Body of pancreas (tissue), 4 donors: ENCODE measurements at regions not wholly inside any gene's neighbourhood (a gene's known extent, or its start where the extent isn't known, plus 50 kb on each side); places are given as distances from the start of the nearest gene placed in this dataset.

Experiments
- ATAC-seq: fragments of 150-250 bp; one replicate; pipeline ENCODE4 v1.9.1; 2016
- DNase-seq, 4 donors: peaks; one replicate each; pipeline ENCODE4 v3.0.0-alpha.2; 2019
- H3K27ac ChIP-seq, 4 donors: fragments of 200-600 bp; sonication (generic); 1 replicate in 3 of 4; 2 replicates in 1 of 4; pipeline versions ENCODE4 v1.5.1 to v1.6.1; 2016 to 2019; ENCODE audit warnings: mild to moderate bottlenecking in 1 of 4, mixed read lengths in 1 of 4, moderate library complexity in 1 of 4
- H3K27me3 ChIP-seq, 2 donors: fragments of 200-600 bp; sonication (generic); one replicate each; pipeline ENCODE4 v1.6.0; 2016; ENCODE audit warnings: mild to moderate bottlenecking in 1 of 2
- H3K36me3 ChIP-seq, 2 donors: fragments of 200-600 bp; sonication (generic); replicated peaks in 1 of 2; 2 replicates each; pipeline ENCODE4 v1.5.1; 2016; ENCODE audit warnings: low read depth in 2 of 2; ENCODE audit not compliant: insufficient read depth in 1 of 2
- H3K4me1 ChIP-seq: fragments of 200-600 bp; sonication (generic); one replicate; pipeline ENCODE4 v1.6.0; 2016
- H3K4me3 ChIP-seq, 2 donors: fragments of 200-600 bp; sonication (generic); 1 replicate in 1 of 2; 2 replicates in 1 of 2; pipeline ENCODE4 v1.5.1; 2016 to 2019
- H3K9me3 ChIP-seq, 3 donors: fragments of 200-600 bp; sonication (generic); 1 replicate in 2 of 3; 2 replicates in 1 of 3; pipeline ENCODE4 v1.5.1; 2016
- CTCF ChIP-seq, 7 experiments: fragments of 450-650 bp in 4 of 7; fragments of 200-600 bp in 3 of 7; sonication (generic) in 3 of 7; IDR thresholded peaks; one replicate each; pipeline ENCODE4 v1.5.1; 2016 to 2019; ENCODE audit warnings: antibody characterized with exemption in 7 of 7
- POLR2A ChIP-seq, 3 donors: fragments of 450-650 bp; IDR thresholded peaks; one replicate each; pipeline ENCODE4 v1.6.1; 2016; ENCODE audit warnings: antibody characterized with exemption in 3 of 3, mild to moderate bottlenecking in 2 of 3
- WGBS, 2 donors: methylation state at CpG; one replicate each; pipeline ENCODE4 v1.1.5; 2017; 5-methylcytosine and 5-hydroxymethylcytosine counted together
- intact Hi-C: fragments of 100-400 bp; cut with DNase I; formaldehyde crosslinking; loops from one replicate; pipeline ENCODE4 v1.15.1; 2023

- Histone ChIP-seq H3K9me3 (no peaks in the 10 kb centered on the region), H3K36me3 (no peaks in the 10 kb centered on the region), H3K27ac (no peak overlapping the region), H3K4me1 (no peaks in the 10 kb centered on the region), H3K4me3 (no peak overlapping the region), H3K27me3 (no peaks in the 10 kb centered on the region)
- DNase-seq: no peak
- WGBS, 2 donors: 51 to 60% methylated on average over 5 of the region's 5 CpGs
- no peak for ATAC-seq
- intact Hi-C loops: no loop called here
- TF ChIP-seq CTCF (IDR thresholded peaks at IDR 0.05) (no peak), POLR2A (IDR thresholded peaks at IDR 0.05) (no peak)
Observed at GRCh38 chr14:98701377-98701776, 570.6 kb downstream of the BCL11B start.

- WGBS, 2 donors: 9 to 12% methylated on average over 3 of the region's 3 CpGs
- DNase-seq: peak in 2 of 4 donors; percentile 6
Observed at GRCh38 chr14:98704441-98704840, 567.6 kb downstream of the BCL11B start.

GRCh38 chr14:98705871-98706300 is 566.1 kb downstream of the BCL11B start:
- intact Hi-C loops: no loop called here
- no peaks in the 10 kb centered on the region for H3K9me3 ChIP-seq
- no peak for DNase-seq
- no peaks in the 10 kb centered on the region for H3K27me3 ChIP-seq
- 40 to 41% methylated on average over 7 of the region's 7 CpGs for WGBS, 2 donors
- TF ChIP-seq POLR2A (IDR thresholded peaks at IDR 0.05): no peak
- no peak for TF ChIP-seq CTCF (IDR thresholded peaks at IDR 0.05)
- no peaks in the 10 kb centered on the region for H3K4me1 ChIP-seq
- no peaks in the 10 kb centered on the region for H3K36me3 ChIP-seq
- H3K4me3 ChIP-seq: no peak overlapping the region
- ATAC-seq: no peak
- H3K27ac ChIP-seq: no peak overlapping the region

More at GRCh38 chr14:98704441-98704840, 567.6 kb downstream of the BCL11B start:
- H3K9me3 ChIP-seq: no peaks in the 10 kb centered on the region
- ATAC-seq: no peak
- H3K36me3 ChIP-seq: no peaks in the 10 kb centered on the region
- intact Hi-C loops: no loop called here
- H3K27me3 ChIP-seq: no peaks in the 10 kb centered on the region
- no peak overlapping the region for H3K4me3 ChIP-seq
- no peak overlapping the region for H3K27ac ChIP-seq
- no peaks in the 10 kb centered on the region for H3K4me1 ChIP-seq
- TF ChIP-seq CTCF (IDR thresholded peaks at IDR 0.05): no peak

- WGBS, 2 donors: 69 to 70% methylated on average over 7 of the region's 7 CpGs
- ATAC-seq (no peak), DNase-seq (no peak)
- intact Hi-C loops: no loop called here
- TF ChIP-seq POLR2A (IDR thresholded peaks at IDR 0.05) (no peak), CTCF (IDR thresholded peaks at IDR 0.05) (no peak)
- H3K4me1 ChIP-seq: no peaks in the 10 kb centered on the region
- H3K4me3 ChIP-seq: no peak overlapping the region
- H3K27ac ChIP-seq: no peak overlapping the region
- no peaks in the 10 kb centered on the region for H3K9me3 ChIP-seq
- H3K36me3 ChIP-seq: no peaks in the 10 kb centered on the region
- no peaks in the 10 kb centered on the region for H3K27me3 ChIP-seq
Observed at GRCh38 chr14:98707522-98707921, 564.5 kb downstream of the BCL11B start.

GRCh38 chr14:98708555-98708954 is 563.4 kb downstream of the BCL11B start:
- intact Hi-C loops: no loop called here
- Histone ChIP-seq H3K4me1 (no peaks in the 10 kb centered on the region), H3K27me3 (no peaks in the 10 kb centered on the region), H3K27ac (no peak overlapping the region), H3K4me3 (no peak overlapping the region), H3K9me3 (no peaks in the 10 kb centered on the region), H3K36me3 (no peaks in the 10 kb centered on the region)
- DNase-seq: no peak
- TF ChIP-seq CTCF (IDR thresholded peaks at IDR 0.05) (no peak), POLR2A (IDR thresholded peaks at IDR 0.05) (no peak)
- ATAC-seq: no peak
